Thyroid gland (tissue), 4 donors: ENCODE measurements at regions not wholly inside any gene's neighbourhood (a gene's known extent, or its start where the extent isn't known, plus 50 kb on each side); places are given as distances from the start of the nearest gene placed in this dataset.
"Not testable (repeated sequence)": the region's sequence is repeated elsewhere in the genome, so short reads cannot be mapped to it uniquely, and the experiment has no call there.

ENCODE experiments used
- DNase-seq, 2 donors: peaks; one replicate each; pipeline ENCODE4 v3.0.0-alpha.2; 2019
- H3K27ac ChIP-seq, 3 donors: fragments of 200-600 bp; sonication (generic); 1 replicate in 2 of 3; 2 replicates in 1 of 3; pipeline ENCODE4 v1.5.1; 2016 to 2019; ENCODE audit warnings: mild to moderate bottlenecking in 1 of 3, moderate library complexity in 1 of 3
- H3K27me3 ChIP-seq: fragments of 200-600 bp; sonication (generic); one replicate; pipeline ENCODE4 v1.5.1; 2019
- H3K36me3 ChIP-seq, 2 donors: fragments of 200-600 bp; sonication (generic); one replicate each; pipeline ENCODE4 v1.5.1; 2016 to 2019
- H3K4me1 ChIP-seq, 2 donors: fragments of 200-600 bp; sonication (generic); one replicate each; pipeline ENCODE4 v1.5.1; 2017 to 2019
- H3K4me3 ChIP-seq, 3 donors: fragments of 200-600 bp; sonication (generic); replicated peaks in 1 of 3; 1 replicate in 2 of 3; 2 replicates in 1 of 3; pipeline ENCODE4 v1.5.1; 2016; ENCODE audit warnings: mild to moderate bottlenecking in 1 of 3
- H3K9me3 ChIP-seq: fragments of 200-600 bp; sonication (generic); one replicate; pipeline ENCODE4 v1.5.1; 2017
- CTCF ChIP-seq, 6 experiments: fragments of 200-600 bp in 3 of 6; fragments of 450-650 bp in 3 of 6; sonication (generic) in 3 of 6; IDR thresholded peaks; one replicate each; pipeline ENCODE4 v1.5.1; 2016 to 2019; ENCODE audit warnings: antibody characterized with exemption in 6 of 6, mild to moderate bottlenecking in 2 of 6, inconsistent platforms in 1 of 6, moderate library complexity in 1 of 6
- POLR2A ChIP-seq, 2 donors: fragments of 450-650 bp; IDR thresholded peaks; one replicate each; pipeline ENCODE4 v1.6.1; 2017; ENCODE audit warnings: antibody characterized with exemption in 2 of 2, mild to moderate bottlenecking in 2 of 2, moderate library complexity in 1 of 2
- WGBS, 2 donors: methylation state at CpG; one replicate each; pipeline ENCODE4 v1.1.5; 2017; 5-methylcytosine and 5-hydroxymethylcytosine counted together
- intact Hi-C: fragments of 100-400 bp; cut with DNase I; formaldehyde crosslinking; loops from one replicate; pipeline ENCODE4 v1.15.1; 2023

- TF ChIP-seq CTCF (IDR thresholded peaks at IDR 0.05) (no peak), POLR2A (IDR thresholded peaks at IDR 0.05) (no peak)
- intact Hi-C loops, result no loop called here
- no peak overlapping the region for H3K4me3 ChIP-seq
- DNase-seq, result no peak
- no peaks in the 10 kb centered on the region for H3K36me3 ChIP-seq
- WGBS, 2 donors, result 16 to 26% methylated on average over 7 of the region's 7 CpGs
- no peaks in the 10 kb centered on the region for H3K9me3 ChIP-seq
- no peak overlapping the region for H3K27ac ChIP-seq
- no peaks in the 10 kb centered on the region for H3K27me3 ChIP-seq
- no peaks in the 10 kb centered on the region for H3K4me1 ChIP-seq
Observed at GRCh38 chr15:19973718-19974117, 567.9 kb downstream of the GOLGA6L6 start.

- H3K27ac ChIP-seq, H3K27me3 ChIP-seq, H3K4me1 ChIP-seq, H3K4me3 ChIP-seq, H3K9me3 ChIP-seq, intact Hi-C loops, H3K36me3 ChIP-seq, DNase-seq: not testable (repeated sequence)
- 73 to 83% methylated on average over 4 of the region's 4 CpGs for WGBS, 2 donors
Observed at GRCh38 chr15:19972582-19972981, 569.0 kb downstream of the GOLGA6L6 start.

- DNase-seq, H3K27ac ChIP-seq, H3K9me3 ChIP-seq, H3K27me3 ChIP-seq, H3K36me3 ChIP-seq, H3K4me3 ChIP-seq, intact Hi-C loops, H3K4me1 ChIP-seq: not testable (repeated sequence)
Observed at GRCh38 chr15:19965574-19965973, 576.0 kb downstream of the GOLGA6L6 start.

- WGBS, 2 donors, result 44 to 59% methylated on average over 1 of the region's 1 CpG
- H3K4me3 ChIP-seq, intact Hi-C loops, H3K36me3 ChIP-seq, DNase-seq, H3K27me3 ChIP-seq, H3K9me3 ChIP-seq, H3K27ac ChIP-seq, H3K4me1 ChIP-seq: not testable (repeated sequence)
Observed at GRCh38 chr15:19964480-19964879, 577.1 kb downstream of the GOLGA6L6 start.

- no peaks in the 10 kb centered on the region for H3K9me3 ChIP-seq
- TF ChIP-seq CTCF (IDR thresholded peaks at IDR 0.05) (no peak), POLR2A (IDR thresholded peaks at IDR 0.05) (no peak)
- DNase-seq, result no peak
- WGBS, 2 donors, result 73 to 75% methylated on average over 4 of the region's 4 CpGs
- H3K4me1 ChIP-seq, result no peaks in the 10 kb centered on the region
- H3K27ac ChIP-seq, result no peak overlapping the region
- H3K36me3 ChIP-seq, result no peaks in the 10 kb centered on the region
- intact Hi-C loops, result no loop called here
- no peak overlapping the region for H3K4me3 ChIP-seq
- H3K27me3 ChIP-seq, result no peaks in the 10 kb centered on the region
Observed at GRCh38 chr15:19956124-19956796, 585.3 kb downstream of the GOLGA6L6 start.

- no peaks in the 10 kb centered on the region for H3K4me1 ChIP-seq
- 32 to 42% methylated on average over 68 to 70 of the region's 70 CpGs for WGBS, 2 donors
- no peaks in the 10 kb centered on the region for H3K9me3 ChIP-seq
- TF ChIP-seq CTCF (IDR thresholded peaks at IDR 0.05) (no peak), POLR2A (IDR thresholded peaks at IDR 0.05) (no peak)
- no peak overlapping the region for H3K27ac ChIP-seq
- no peaks in the 10 kb centered on the region for H3K27me3 ChIP-seq
- no peak overlapping the region for H3K4me3 ChIP-seq
- intact Hi-C loops, result no loop called here
- no peak for DNase-seq
- H3K36me3 ChIP-seq, result no peaks in the 10 kb centered on the region
Observed at GRCh38 chr15:19944261-19944888, 597.2 kb downstream of the GOLGA6L6 start.
